ENCODE measurements at regions not wholly inside any gene's neighbourhood (a gene's known extent, or its start where the extent isn't known, plus 50 kb on each side); places are given as distances from the start of the nearest gene placed in this dataset.
A peak's percentile ranks its signal among the peaks of the same experiment; 100 is the strongest.

DNA sequence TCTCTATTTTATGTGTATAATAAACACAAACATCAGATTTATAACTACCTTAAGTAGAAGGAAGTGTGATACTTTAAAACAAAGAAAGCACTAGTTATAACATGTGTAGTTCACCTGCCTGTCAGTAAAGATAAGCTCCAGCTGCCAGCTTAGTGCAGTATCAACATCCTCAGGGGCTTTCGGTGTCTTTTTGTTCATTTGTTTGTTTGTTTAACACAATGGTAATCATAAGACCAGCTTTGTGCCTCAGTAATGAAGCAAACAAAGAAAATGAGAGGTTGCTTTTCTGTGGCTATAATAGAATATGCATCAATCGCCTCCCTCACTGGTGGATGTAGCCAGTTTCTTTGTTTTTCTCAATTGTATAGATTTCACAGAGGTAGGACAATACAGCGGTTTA lies 1499.0 kb upstream of the TMEFF2 start:
- no peak overlapping the region for H3K9ac ChIP-seq (ENCODE audit: low read length in 3 of 3)
- H3K9me3 ChIP-seq (ENCODE audit: control insufficient read depth in 2 of 3, insufficient read depth in 1 of 3, low read length in 3 of 3), result no peaks in the 10 kb centered on the region
- H3K27me3 ChIP-seq (ENCODE audit: control insufficient read depth, insufficient read depth, low read length), result no peaks in the 10 kb centered on the region
- no peak overlapping the region for H3K27ac ChIP-seq (ENCODE audit: low read depth in 2 of 2, low read length in 2 of 2)
- no peak overlapping the region for H3K4me3 ChIP-seq (ENCODE audit: low read length in 3 of 3)
- intact Hi-C loops (cut with DNase I), result no loop called here
- DNase-seq (peak in 2 of 5 donors; percentile 6 to 8), FAIRE-seq (no peak)
- no peaks in the 10 kb centered on the region for H3K36me3 ChIP-seq (ENCODE audit: control insufficient read depth in 2 of 3, insufficient read depth in 3 of 3, low read length in 3 of 3)
- TF ChIP-seq, protein P1, sequence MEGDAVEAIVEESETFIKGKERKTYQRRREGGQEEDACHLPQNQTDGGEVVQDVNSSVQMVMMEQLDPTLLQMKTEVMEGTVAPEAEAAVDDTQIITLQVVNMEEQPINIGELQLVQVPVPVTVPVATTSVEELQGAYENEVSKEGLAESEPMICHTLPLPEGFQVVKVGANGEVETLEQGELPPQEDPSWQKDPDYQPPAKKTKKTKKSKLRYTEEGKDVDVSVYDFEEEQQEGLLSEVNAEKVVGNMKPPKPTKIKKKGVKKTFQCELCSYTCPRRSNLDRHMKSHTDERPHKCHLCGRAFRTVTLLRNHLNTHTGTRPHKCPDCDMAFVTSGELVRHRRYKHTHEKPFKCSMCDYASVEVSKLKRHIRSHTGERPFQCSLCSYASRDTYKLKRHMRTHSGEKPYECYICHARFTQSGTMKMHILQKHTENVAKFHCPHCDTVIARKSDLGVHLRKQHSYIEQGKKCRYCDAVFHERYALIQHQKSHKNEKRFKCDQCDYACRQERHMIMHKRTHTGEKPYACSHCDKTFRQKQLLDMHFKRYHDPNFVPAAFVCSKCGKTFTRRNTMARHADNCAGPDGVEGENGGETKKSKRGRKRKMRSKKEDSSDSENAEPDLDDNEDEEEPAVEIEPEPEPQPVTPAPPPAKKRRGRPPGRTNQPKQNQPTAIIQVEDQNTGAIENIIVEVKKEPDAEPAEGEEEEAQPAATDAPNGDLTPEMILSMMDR (IDR thresholded peaks at IDR 0.05; ENCODE audit: borderline replicate concordance, extremely low read depth, insufficient read depth), result no peak
- no peaks in the 10 kb centered on the region for H3K4me1 ChIP-seq (ENCODE audit: control insufficient read depth in 2 of 3, insufficient read depth in 2 of 3, low read depth in 1 of 3, low read length in 3 of 3)

DNA sequence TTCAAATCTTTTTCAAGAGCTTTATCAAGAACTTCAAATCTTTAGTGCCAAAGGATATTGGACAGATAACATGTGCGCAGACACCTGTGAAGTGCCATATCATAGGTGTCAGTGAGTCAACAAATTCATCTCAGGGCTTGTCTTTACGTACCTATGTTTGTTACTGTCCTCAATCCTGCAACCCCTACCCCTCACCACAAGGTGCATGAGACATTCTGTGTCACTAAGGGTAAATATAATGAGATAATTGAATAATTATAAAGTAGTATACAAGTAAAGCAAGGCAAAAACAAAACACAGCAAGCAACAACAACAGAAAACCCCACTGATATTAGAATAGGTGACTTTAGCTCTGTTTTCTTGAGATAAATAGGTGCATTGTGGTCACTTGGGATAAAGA lies 1495.8 kb upstream of the TMEFF2 start:
- no peaks in the 10 kb centered on the region for H3K36me3 ChIP-seq (ENCODE audit: control insufficient read depth in 2 of 3, insufficient read depth in 3 of 3, low read length in 3 of 3)
- H3K4me3 ChIP-seq (ENCODE audit: low read length in 3 of 3), result no peak overlapping the region
- TF ChIP-seq, protein P1 (IDR thresholded peaks at IDR 0.05; ENCODE audit: borderline replicate concordance, extremely low read depth, insufficient read depth), result no peak
- intact Hi-C loops (cut with DNase I), result no loop called here
- H3K9ac ChIP-seq (ENCODE audit: low read length in 3 of 3), result no peak overlapping the region
- H3K27me3 ChIP-seq (ENCODE audit: control insufficient read depth, insufficient read depth, low read length), result no peaks in the 10 kb centered on the region
- H3K4me1 ChIP-seq (ENCODE audit: control insufficient read depth in 2 of 3, insufficient read depth in 2 of 3, low read depth in 1 of 3, low read length in 3 of 3), result no peaks in the 10 kb centered on the region
- DNase-seq (no peak), FAIRE-seq (no peak)
- no peaks in the 10 kb centered on the region for H3K9me3 ChIP-seq (ENCODE audit: control insufficient read depth in 2 of 3, insufficient read depth in 1 of 3, low read length in 3 of 3)
- no peak overlapping the region for H3K27ac ChIP-seq (ENCODE audit: low read depth in 2 of 2, low read length in 2 of 2)

GRCh38 chr2:193687195-193687594 lies 1492.5 kb upstream of the TMEFF2 start:
- DNase-seq, result no peak

More at GRCh38 chr2:193687195-193687594, 1492.5 kb upstream of the TMEFF2 start:
- no peak for FAIRE-seq
- H3K27me3 ChIP-seq (ENCODE audit: control insufficient read depth, insufficient read depth, low read length), result no peaks in the 10 kb centered on the region
- intact Hi-C loops (cut with DNase I), result no loop called here
- H3K36me3 ChIP-seq (ENCODE audit: control insufficient read depth in 2 of 3, insufficient read depth in 3 of 3, low read length in 3 of 3), result no peaks in the 10 kb centered on the region
- H3K4me1 ChIP-seq (ENCODE audit: control insufficient read depth in 2 of 3, insufficient read depth in 2 of 3, low read depth in 1 of 3, low read length in 3 of 3), result no peaks in the 10 kb centered on the region
- H3K27ac ChIP-seq (ENCODE audit: low read depth in 2 of 2, low read length in 2 of 2), result no peak overlapping the region
- no peaks in the 10 kb centered on the region for H3K9me3 ChIP-seq (ENCODE audit: control insufficient read depth in 2 of 3, insufficient read depth in 1 of 3, low read length in 3 of 3)
- TF ChIP-seq, protein P1 (IDR thresholded peaks at IDR 0.05; ENCODE audit: borderline replicate concordance, extremely low read depth, insufficient read depth), result no peak
- no peak overlapping the region for H3K9ac ChIP-seq (ENCODE audit: low read length in 3 of 3)
- H3K4me3 ChIP-seq (ENCODE audit: low read length in 3 of 3), result no peak overlapping the region
